Activated CD4-positive, alpha-beta T cell treated with anti-CD3 and anti-CD28 coated beads for 48 hours (primary cell): ENCODE measurements at regions not wholly inside any gene's neighbourhood (a gene's known extent, or its start where the extent isn't known, plus 50 kb on each side); places are given as distances from the start of the nearest gene placed in this dataset.
"Not testable (repeated sequence)": the region's sequence is repeated elsewhere in the genome, so short reads cannot be mapped to it uniquely, and the experiment has no call there.

Experiments used
- DNase-seq: peaks from one replicate; pipeline ENCODE4 v3.0.0-alpha.2; 2020

- DNase-seq, result no peak
Observed at GRCh38 chr2:40043641-40044040, 264.6 kb upstream of the THUMPD2 start.

GRCh38 chr2:40043191-40043590 is 264.1 kb upstream of the THUMPD2 start:
- DNase-seq, result no peak

GRCh38 chr2:40041422-40042382 is 262.6 kb upstream of the THUMPD2 start:
- no peak for DNase-seq

DNA sequence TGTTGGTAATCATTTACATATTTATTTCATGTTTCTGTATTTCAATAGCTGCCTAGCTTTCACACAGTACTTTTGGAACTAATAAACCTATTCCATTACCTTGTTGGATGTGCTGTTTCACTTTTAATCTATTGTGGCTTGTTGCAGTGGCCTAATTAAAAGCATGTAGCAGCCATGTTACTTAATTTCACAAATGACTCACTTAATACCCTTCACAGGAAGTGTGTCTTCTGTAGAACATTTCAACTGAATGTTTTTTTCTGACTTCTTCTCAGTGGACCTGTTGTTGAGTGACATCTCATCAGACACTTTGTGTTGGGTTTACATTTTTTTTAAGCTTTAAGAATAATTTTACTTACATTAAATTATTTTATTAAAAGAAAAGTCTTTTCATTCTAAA is 260.5 kb upstream of the THUMPD2 start:
- no peak for DNase-seq

DNA sequence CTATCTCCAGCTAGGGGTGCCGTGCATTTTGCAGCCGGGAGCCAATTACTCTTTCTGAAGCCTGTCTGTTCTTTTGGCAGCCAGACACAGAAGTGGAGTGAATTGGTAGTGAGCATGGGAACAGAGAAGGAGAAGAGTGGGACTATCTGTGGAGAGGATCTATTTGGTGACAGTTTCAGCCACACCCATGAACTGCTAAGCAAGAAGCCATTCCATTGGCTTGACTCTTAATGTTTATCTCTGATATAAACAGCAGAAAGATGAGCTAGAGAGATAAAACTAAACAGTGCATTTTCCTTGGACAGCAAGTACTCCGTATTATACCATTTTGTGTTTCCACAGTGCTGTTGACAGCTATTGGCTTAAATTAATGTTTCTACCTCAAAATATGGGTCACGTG is 259.6 kb upstream of the THUMPD2 start:
- no peak for DNase-seq

GRCh38 chr2:40037303-40037702 is 258.2 kb upstream of the THUMPD2 start:
- no peak for DNase-seq

GRCh38 chr2:40036241-40036640 is 257.2 kb upstream of the THUMPD2 start:
- no peak for DNase-seq

DNA sequence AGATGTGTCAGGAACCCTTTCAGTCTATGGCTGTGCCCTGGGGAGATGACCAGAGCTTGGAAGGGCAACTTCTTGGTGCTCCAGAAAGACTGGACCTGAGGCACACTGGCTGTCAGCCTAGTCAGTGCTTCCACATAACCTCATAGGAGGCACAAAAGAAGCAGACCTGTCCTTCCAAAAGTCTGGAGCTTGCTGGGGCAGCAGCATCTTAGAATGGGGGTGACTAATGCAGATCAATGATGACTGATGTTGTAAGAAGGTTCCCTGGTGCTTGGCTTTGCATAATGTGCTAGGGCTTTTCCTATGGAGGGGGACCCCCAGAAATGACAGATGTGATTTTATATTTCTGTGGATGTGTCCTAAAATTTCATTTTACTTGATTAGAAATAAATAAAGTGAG is 255.7 kb upstream of the THUMPD2 start:
- no peak for DNase-seq

GRCh38 chr2:40034198-40034597 is 255.1 kb upstream of the THUMPD2 start:
- no peak for DNase-seq

GRCh38 chr2:40033781-40034180 is 254.7 kb upstream of the THUMPD2 start:
- no peak for DNase-seq

DNA sequence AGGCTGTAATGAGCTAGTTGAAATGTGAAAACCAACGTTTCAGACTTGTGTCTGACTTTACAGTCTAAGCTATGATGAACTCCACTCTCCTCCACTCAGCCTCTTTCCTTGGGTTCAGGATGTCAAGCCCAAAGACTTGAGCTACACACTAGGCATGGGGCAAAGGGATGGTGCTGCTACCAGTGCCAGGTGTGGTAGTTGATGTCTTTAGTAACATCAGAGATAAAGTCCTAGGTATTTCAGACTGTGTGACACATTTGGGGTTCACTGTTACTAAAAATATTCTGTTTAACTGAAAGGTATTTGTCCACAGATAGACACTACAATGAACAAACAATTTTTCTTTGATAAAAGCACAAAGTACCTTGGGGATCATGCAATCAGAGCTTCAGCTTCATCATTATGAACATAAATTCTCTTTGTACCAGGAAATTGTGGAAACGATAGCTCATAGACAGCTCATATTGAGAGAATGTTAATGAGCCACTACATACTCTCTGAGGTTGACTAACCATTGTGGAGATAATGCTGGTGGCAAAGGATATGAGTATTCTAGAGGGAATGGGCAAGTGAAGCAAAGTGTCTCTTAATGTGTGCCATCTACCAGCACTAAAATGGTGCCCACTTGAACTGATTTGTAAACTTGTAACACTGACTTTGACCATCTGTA is 253.7 kb upstream of the THUMPD2 start:
- DNase-seq, result no peak

- no peak for DNase-seq
Observed at GRCh38 chr2:40030456-40030975, 251.5 kb upstream of the THUMPD2 start.

GRCh38 chr2:40028792-40029488 is 249.9 kb upstream of the THUMPD2 start:
- DNase-seq, result no peak

DNA sequence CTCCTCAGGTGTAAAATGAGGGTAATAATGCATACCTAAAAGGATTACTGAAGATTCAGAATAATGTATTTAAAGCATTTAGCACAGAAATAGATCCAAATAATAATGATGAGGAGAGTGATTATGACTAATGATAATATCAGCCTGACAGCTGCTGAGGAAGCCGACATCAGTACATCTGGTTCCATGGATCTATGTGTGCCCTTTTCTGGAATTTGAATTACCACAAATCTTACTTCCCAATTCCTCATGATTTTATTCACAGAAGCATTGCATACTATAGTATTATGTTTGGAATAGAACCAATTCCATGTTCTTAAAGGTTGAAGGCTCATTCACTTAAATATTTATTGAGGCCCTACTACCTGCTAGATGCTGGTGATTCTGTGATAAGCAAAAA is 248.9 kb upstream of the THUMPD2 start:
- DNase-seq, result no peak

- not testable (repeated sequence) for DNase-seq
Observed at GRCh38 chr2:40025276-40025675, 246.2 kb upstream of the THUMPD2 start.

DNA sequence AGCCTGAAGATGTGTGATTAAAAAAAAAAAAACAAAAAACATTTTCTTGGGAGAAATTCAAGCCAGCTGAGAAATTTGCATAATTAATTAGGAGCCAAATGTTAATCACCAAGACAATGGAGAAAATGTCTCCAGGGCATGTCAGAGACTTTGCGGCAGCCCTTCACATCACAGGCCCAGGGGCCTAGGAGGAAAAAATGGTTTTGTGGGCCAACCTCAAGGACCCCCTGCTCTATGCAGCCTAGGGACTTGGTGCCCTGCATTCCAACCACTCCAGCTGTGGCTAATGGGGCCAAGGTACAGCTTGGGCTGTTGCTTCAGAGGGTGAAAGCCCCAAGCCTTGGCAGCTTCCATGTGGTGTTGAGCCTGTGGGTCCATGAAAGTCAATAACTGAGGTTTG is 241.9 kb upstream of the THUMPD2 start:
- DNase-seq, result no peak

DNA sequence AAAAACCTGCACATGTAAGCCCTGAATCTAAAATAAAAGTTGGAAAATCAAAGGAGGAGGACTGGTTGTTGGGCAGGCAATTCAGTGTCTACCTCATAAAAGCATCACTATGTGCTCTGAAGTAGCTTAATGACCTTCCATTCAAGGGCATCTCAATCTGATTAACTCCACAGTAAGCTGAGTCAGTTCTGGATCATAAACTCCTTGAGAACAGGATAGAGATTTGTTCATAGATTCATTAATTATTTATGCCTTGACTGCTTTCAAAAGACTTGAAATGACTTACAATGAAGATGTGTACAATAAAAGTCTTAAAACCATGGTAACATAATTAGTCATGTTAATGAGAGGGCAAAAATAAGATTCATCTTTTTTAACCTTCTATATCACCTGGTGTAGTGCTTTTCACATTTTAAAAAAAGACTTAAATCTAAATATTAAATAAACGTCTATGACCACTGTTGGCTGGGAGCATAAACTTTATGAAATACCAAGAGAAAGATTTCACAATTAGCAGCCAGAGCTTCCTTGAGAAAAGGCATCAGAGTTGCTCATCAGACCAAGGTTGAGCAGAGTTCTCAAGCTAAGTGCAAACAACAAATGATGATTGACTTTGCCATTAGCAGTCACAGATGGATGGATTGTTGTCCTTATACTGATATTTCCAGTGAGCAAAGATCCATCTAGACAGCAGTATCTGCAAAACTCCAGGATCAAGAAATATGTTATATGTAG is 237.3 kb upstream of the THUMPD2 start:
- DNase-seq, result no peak

DNA sequence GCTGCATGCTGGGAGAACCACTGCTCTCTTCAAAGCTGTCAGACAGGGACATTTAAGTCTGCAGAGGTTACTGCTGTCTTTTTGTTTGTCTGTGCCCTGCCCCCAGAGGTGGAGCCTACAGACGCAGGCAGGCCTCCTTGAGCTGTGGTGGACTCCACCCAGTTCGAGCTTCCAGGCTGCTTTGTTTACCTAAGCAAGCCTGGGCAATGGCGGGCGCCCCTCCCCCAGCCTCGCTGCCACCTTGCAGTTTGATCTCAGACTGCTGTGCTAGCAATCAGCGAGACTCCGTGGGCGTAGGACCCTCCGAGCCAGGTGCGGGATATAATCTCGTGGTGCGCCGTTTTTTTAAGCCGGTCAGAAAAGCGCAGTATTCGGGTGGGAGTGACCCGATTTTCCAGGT is 234.9 kb upstream of the THUMPD2 start:
- not testable (repeated sequence) for DNase-seq

DNA sequence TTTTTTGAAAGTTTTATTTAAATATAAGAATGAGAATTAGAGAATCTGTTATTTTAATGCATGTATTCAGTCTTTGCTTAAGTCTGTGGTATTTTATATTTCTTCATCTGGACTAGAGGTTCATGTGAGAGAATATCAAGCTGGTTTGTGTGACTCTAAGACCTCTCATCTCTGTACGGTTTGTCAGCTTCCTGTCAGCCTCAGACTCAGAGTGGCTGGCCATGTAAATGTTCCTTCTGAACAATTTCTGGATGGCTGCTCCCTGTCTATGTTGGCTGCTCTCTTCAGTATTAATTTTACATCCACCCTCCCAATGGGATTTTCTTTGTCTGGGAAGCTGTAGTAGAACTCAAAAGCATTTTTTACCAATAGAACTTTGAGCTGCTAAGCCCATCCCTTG is 225.3 kb upstream of the THUMPD2 start:
- no peak for DNase-seq

DNA sequence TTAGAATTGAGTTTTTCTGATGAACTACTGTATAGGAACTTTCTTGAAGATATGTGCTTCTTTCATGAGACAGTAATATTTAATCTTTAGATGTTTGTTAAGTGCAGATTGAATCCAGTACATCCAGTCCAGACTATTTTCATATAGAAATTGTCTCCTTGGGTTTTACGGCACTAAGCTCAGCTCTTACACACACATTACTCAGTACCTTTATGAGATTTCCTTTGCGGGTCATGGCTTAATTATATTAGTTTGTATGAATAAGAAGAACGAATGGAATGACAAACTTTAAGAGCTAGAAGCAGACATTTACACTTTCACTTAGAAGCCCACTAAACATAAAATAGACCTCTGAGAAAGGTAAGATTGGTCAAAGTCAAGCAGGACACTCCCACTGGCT is 223.3 kb upstream of the THUMPD2 start:
- DNase-seq, result no peak

DNA sequence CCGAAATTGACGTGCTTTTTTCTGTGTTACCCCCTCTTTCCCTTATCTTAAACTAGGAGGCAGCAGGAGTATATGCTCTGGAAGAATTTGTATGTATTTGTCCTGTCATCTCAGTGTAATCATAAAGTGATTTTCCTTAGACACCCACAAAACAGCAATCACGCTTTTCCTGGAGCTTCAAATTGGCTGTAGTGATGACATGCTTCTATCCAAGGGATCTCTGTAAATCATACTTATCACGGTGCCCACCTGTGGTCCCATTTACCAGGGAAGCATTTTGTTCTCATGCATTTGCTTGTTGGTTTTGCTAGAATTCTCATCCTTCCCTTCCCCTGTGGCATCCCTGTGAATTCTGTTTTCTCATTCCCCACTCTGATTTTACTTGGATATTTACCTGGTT is 220.8 kb upstream of the THUMPD2 start:
- no peak for DNase-seq

DNA sequence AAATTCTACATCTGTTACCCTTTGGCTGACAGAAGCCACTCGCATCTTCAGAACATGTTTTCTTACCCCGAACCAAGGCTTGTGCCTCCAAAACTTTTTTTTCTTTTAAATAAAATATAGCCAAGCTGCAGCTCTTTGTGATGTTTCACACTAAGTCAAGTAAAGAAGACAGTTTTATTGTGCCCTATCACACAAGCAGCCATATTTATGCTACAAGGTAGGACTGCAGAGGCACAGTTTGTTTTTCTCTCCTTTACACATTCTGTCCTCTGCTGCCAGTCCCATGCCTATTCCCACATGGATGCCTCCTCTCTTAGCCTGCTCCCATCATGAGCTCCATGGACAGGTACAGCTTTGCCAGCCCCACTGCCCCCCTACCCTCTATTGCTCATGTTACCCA is 219.6 kb upstream of the THUMPD2 start:
- no peak for DNase-seq

DNA sequence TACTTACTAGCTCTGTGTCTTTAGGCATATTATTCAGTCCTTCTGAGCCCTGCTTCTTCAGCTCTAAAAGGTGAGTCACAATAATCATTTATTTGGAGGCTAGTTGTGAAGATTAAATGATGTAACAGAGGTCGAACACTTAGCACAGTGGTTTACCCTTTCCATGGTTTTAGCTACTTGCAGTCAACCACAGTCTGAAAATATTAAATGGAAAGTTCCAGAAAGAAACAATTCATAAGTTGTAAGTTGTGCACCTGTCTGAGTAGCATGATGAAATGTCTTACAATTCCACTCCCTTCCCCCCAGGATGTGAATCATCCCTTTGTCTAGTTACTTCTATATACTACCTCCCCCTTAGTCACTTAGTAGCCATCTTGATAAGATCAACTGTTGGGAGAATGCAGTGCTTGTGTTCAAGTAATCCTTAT is 217.6 kb upstream of the THUMPD2 start:
- DNase-seq, result peak; percentile 12
